ENCODE measurements at regions not wholly inside any gene's neighbourhood (a gene's known extent, or its start where the extent isn't known, plus 50 kb on each side); places are given as distances from the start of the nearest gene placed in this dataset.

DNA sequence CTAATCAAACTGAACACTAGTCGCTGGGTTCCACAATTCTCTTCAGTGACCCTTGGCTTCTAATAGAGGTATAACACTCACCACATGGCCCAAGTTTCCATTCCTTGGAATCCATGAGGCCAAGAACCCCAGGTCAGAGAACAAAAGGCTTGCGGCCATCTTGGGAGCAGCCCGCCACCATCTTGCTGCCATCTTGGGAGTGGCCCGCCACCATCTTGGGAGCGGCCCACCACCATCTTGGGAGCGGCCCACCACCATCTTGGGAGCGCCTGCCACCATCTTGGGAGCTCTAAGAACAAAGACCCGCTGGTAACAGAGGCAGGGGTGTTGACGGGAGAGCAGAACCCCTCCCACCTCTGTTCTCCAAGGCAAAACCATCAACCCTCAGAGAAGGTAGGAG lies 493.4 kb downstream of the MATN1 start:
- Mint-ChIP-seq H3K27ac (no peak overlapping the region), H3K4me1 (no peaks in the 10 kb centered on the region), H3K36me3 (ENCODE audit: low read depth) (no peaks in the 10 kb centered on the region), H3K27me3 (ENCODE audit: low read depth) (peaks cover 23% of the 10 kb centered on the region), H3K4me3 (no peak overlapping the region), H3K9me3 (no peaks in the 10 kb centered on the region)
- TF ChIP-seq, protein P1, sequence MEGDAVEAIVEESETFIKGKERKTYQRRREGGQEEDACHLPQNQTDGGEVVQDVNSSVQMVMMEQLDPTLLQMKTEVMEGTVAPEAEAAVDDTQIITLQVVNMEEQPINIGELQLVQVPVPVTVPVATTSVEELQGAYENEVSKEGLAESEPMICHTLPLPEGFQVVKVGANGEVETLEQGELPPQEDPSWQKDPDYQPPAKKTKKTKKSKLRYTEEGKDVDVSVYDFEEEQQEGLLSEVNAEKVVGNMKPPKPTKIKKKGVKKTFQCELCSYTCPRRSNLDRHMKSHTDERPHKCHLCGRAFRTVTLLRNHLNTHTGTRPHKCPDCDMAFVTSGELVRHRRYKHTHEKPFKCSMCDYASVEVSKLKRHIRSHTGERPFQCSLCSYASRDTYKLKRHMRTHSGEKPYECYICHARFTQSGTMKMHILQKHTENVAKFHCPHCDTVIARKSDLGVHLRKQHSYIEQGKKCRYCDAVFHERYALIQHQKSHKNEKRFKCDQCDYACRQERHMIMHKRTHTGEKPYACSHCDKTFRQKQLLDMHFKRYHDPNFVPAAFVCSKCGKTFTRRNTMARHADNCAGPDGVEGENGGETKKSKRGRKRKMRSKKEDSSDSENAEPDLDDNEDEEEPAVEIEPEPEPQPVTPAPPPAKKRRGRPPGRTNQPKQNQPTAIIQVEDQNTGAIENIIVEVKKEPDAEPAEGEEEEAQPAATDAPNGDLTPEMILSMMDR (IDR thresholded peaks at IDR 0.05; ENCODE audit: unreplicated experiment in 3 of 3): no peak

DNA sequence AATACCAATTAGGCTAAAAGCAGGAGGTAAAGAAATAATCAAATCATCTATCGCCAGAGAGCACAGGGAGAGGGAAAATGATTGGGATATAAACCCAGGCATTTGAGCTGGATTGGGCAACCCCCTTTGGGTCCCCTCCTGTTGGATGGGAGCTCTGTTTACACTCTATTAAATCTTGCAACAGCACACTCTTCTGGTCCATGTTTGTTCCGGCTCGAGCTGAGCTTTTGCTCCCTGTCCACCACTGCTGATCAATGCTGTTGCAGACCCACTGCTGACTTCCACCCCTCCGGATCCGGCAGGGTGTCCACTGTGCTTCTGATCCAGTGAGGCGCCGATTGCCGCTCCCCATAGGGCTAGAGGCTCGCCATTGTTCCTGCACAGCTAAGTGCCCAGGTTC lies 493.8 kb downstream of the MATN1 start:
- Mint-ChIP-seq H3K27me3 (ENCODE audit: low read depth) (peaks cover 23% of the 10 kb centered on the region), H3K27ac (no peak overlapping the region), H3K4me1 (no peaks in the 10 kb centered on the region), H3K4me3 (no peak overlapping the region), H3K9me3 (no peaks in the 10 kb centered on the region), H3K36me3 (ENCODE audit: low read depth) (no peaks in the 10 kb centered on the region)
- TF ChIP-seq, protein P1 (IDR thresholded peaks at IDR 0.05; ENCODE audit: unreplicated experiment in 3 of 3): no peak

DNA sequence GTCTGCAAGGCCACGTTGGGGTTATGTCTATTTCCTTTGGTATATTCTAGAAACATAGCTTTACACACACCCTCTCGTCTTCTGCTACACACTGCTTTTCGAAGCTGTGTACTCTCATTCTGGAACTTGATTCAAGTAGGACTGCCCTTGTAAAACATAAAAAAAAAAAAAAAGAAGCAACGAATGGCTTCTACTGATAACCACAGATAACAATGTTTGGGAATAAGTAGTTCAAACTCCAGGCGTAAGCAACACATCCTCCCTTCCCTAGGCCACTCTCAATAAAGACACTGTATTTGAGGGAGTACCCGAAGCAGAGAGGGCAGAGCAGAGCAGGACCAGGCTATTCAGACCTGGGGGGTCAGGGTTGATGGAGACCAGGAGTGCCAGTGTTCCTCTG lies 496.7 kb downstream of the MATN1 start:
- Mint-ChIP-seq H3K4me3 (no peak overlapping the region), H3K36me3 (ENCODE audit: low read depth) (no peaks in the 10 kb centered on the region), H3K4me1 (no peaks in the 10 kb centered on the region), H3K27ac (no peak overlapping the region), H3K27me3 (ENCODE audit: low read depth) (peaks cover 19% of the 10 kb centered on the region), H3K9me3 (no peaks in the 10 kb centered on the region)
- TF ChIP-seq, protein P1 (IDR thresholded peaks at IDR 0.05; ENCODE audit: unreplicated experiment in 3 of 3): no peak

DNA sequence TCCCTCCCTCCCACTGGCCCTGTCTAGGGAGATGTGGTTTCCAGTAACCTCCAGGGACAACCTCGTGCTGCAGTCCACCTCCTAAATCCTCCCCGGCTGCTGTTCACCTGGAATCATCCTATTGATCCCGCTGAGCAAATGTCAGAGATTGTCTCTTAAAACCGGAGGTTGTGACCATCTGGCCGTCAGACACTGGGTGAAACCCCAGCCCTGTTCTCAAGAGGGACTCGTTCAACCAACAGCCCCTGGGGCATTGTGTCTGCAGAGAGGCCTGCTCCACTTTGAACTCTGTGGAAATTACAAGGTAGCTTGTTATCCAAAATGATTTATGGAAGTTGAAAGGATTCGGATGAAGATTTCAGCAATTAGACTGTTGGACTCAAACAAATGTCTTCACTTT lies 498.0 kb downstream of the MATN1 start:
- TF ChIP-seq, protein P1 (IDR thresholded peaks at IDR 0.05; ENCODE audit: unreplicated experiment in 3 of 3): no peak
- no peaks in the 10 kb centered on the region for H3K9me3 Mint-ChIP-seq
- no peaks in the 10 kb centered on the region for H3K36me3 Mint-ChIP-seq (ENCODE audit: low read depth)
- H3K4me3 Mint-ChIP-seq: no peak overlapping the region
- H3K27me3 Mint-ChIP-seq (ENCODE audit: low read depth): peaks cover 19% of the 10 kb centered on the region
- no peak overlapping the region for H3K27ac Mint-ChIP-seq
- H3K4me1 Mint-ChIP-seq: no peaks in the 10 kb centered on the region

DNA sequence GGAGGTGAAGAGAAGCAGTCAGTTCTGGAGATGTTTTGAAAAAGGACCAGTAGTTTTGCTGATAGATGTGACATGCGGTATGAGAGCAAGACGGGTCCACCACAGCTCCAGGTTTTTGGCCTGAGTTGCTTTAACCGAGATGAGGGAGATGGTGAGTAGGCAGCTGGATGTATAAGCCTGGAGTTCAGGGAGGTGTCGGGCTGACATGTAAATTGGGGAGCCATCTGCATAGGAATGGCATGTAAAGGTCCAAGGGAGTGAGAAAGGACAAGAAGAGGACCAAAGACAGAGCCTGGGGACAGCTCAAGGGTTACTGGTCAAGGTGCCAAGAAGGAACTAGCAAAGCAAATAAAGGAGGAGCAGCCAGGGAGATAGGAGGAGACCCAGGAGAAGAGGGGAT lies 503.7 kb downstream of the MATN1 start:
- peaks cover 6% of the 10 kb centered on the region for H3K4me1 Mint-ChIP-seq

DNA sequence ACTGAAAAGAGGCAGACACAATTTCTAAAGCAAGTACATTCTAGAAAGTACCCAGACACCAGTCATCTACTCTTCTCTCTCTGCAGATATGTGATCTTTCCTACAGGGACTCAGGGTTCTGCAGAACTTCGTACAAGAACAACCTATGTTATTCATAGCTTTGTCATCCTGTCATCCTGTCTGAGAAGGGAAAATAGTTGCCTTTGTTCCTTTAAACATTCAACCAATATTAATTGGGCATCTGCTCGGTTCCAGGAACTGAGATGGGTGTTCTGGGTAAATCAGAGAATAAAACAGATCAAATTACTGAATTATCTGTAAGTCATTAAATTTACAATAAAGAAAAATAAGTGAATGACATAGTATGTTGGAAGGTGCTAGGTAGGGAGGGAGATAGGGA lies 504.9 kb downstream of the MATN1 start:
- H3K4me1 Mint-ChIP-seq: peaks cover 6% of the 10 kb centered on the region
- no peaks in the 10 kb centered on the region for H3K36me3 Mint-ChIP-seq (ENCODE audit: low read depth)
- TF ChIP-seq, protein P1 (IDR thresholded peaks at IDR 0.05; ENCODE audit: unreplicated experiment in 3 of 3): no peak
- no peak overlapping the region for H3K4me3 Mint-ChIP-seq
- H3K27me3 Mint-ChIP-seq (ENCODE audit: low read depth): peaks cover 15% of the 10 kb centered on the region
- H3K9me3 Mint-ChIP-seq: no peaks in the 10 kb centered on the region
- H3K27ac Mint-ChIP-seq: no peak overlapping the region

More for the DNA sequence above, 503.7 kb downstream of the MATN1 start:
- TF ChIP-seq, protein P1 (IDR thresholded peaks at IDR 0.05; ENCODE audit: unreplicated experiment in 3 of 3): no peak
- Mint-ChIP-seq H3K9me3 (no peaks in the 10 kb centered on the region), H3K27ac (no peak overlapping the region), H3K4me3 (no peak overlapping the region), H3K27me3 (ENCODE audit: low read depth) (peaks cover 12% of the 10 kb centered on the region), H3K36me3 (ENCODE audit: low read depth) (no peaks in the 10 kb centered on the region)
